22Rv1 (cell line): ENCODE measurements at regions not wholly inside any gene's neighbourhood (a gene's known extent, or its start where the extent isn't known, plus 50 kb on each side); places are given as distances from the start of the nearest gene placed in this dataset.

Experiments
- CTCF ChIP-seq: fragments of 450-650 bp; IDR thresholded peaks from 2 replicates; pipeline ENCODE4 v1.5.1; 2017; ENCODE audit warnings: mild to moderate bottlenecking
- ZFX ChIP-seq: fragments of 450-650 bp; IDR thresholded peaks from 2 replicates; pipeline ENCODE4 v1.6.1; 2017; ENCODE audit warnings: antibody characterized with exemption, borderline replicate concordance

GRCh38 chr2:207265332-207265731 is 99.6 kb upstream of the KLF7 start:
- TF ChIP-seq CTCF: no peak
- TF ChIP-seq ZFX: no peak
